GM23248 (cell line): ENCODE measurements at regions not wholly inside any gene's neighbourhood (a gene's known extent, or its start where the extent isn't known, plus 50 kb on each side); places are given as distances from the start of the nearest gene placed in this dataset.

Experiments used
- EZH2 ChIP-seq: fragments of 200-600 bp; sonication (generic); IDR thresholded peaks from 2 replicates; pipeline ENCODE4 v1.6.1; 2018; ENCODE audit warnings: antibody characterized with exemption, mild to moderate bottlenecking; ENCODE audit not compliant: insufficient read depth, poor library complexity, severe bottlenecking
- EZH2phosphoT487 ChIP-seq: fragments of 200-600 bp; sonication (generic); IDR thresholded peaks from 2 replicates; pipeline ENCODE4 v1.6.1; 2018; ENCODE audit warnings: antibody characterized with exemption, moderate library complexity, mild to moderate bottlenecking, low read depth; ENCODE audit not compliant: insufficient read depth

GRCh38 chr4:1515763-1516162 lies 109.5 kb upstream of the NKX1-1 start:
- TF ChIP-seq EZH2phosphoT487, result no peak
- TF ChIP-seq EZH2, result no peak
